ENCODE measurements at regions not wholly inside any gene's neighbourhood (a gene's known extent, or its start where the extent isn't known, plus 50 kb on each side); places are given as distances from the start of the nearest gene placed in this dataset.

- Histone ChIP-seq H3K36me3 (no peaks in the 10 kb centered on the region), H3K9me3 (no peaks in the 10 kb centered on the region), H3K27me3 (no peaks in the 10 kb centered on the region), H3K4me1 (no peaks in the 10 kb centered on the region), H3K4me3 (no peak overlapping the region), H3K27ac (no peak overlapping the region)
- TF ChIP-seq POLR2A (IDR thresholded peaks at IDR 0.05) (no peak), CTCF (IDR thresholded peaks at IDR 0.05 in 4 of 5, conservative IDR thresholded peaks at IDR 0.05 in 1 of 5) (no peak)
- in situ Hi-C loops (cut with MboI; ENCODE audit: low sequenced_read_pairs in 4 of 4) (no loop called here), intact Hi-C loops (cut with DNase I; ENCODE audit: low total_unique reads) (no loop called here)
- ATAC-seq: no peak
- no peak for DNase-seq
Observed at GRCh38 chr2:219939647-219940046, 312.2 kb downstream of the SLC4A3 start.

GRCh38 chr2:219944866-219945265, 317.4 kb downstream of the SLC4A3 start:
- H3K9me3 ChIP-seq: no peaks in the 10 kb centered on the region
- H3K36me3 ChIP-seq: no peaks in the 10 kb centered on the region
- H3K4me1 ChIP-seq: no peaks in the 10 kb centered on the region
- TF ChIP-seq CTCF (IDR thresholded peaks at IDR 0.05 in 4 of 5, conservative IDR thresholded peaks at IDR 0.05 in 1 of 5) (no peak), POLR2A (IDR thresholded peaks at IDR 0.05) (no peak)
- no peaks in the 10 kb centered on the region for H3K27me3 ChIP-seq
- DNase-seq (no peak), ATAC-seq (no peak)
- in situ Hi-C loops (cut with MboI; ENCODE audit: low sequenced_read_pairs in 4 of 4): no loop called here
- no peak overlapping the region for H3K27ac ChIP-seq
- no peak overlapping the region for H3K4me3 ChIP-seq
- intact Hi-C loops (cut with DNase I; ENCODE audit: low total_unique reads): no loop called here

DNA sequence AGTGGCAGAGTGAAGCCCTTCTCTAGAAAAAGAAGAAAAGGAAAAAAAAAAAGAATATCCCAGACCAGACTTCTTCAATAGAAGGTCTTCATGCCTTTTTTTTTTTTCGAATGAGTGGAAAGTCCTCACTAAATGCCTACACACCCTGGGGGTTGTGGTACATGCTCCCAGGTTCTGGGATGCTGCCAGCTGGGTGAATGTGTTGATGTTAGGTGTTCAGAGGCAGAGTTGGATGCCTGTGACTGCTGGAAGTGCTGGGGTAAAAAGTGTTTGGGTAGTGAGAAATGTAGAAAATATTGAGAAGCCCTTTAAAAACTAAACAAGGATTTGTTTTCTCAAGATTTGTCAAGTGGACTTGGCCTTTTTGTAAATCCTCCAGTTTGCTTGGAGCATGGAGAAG, 318.6 kb downstream of the SLC4A3 start:
- ATAC-seq: no peak
- no peak for DNase-seq
- no peaks in the 10 kb centered on the region for H3K9me3 ChIP-seq
- TF ChIP-seq CTCF (IDR thresholded peaks at IDR 0.05 in 4 of 5, conservative IDR thresholded peaks at IDR 0.05 in 1 of 5): no peak
- H3K27me3 ChIP-seq: no peaks in the 10 kb centered on the region
- intact Hi-C loops (cut with DNase I; ENCODE audit: low total_unique reads): no loop called here
- no peak overlapping the region for H3K27ac ChIP-seq
- in situ Hi-C loops (cut with MboI; ENCODE audit: low sequenced_read_pairs in 4 of 4): no loop called here
- no peaks in the 10 kb centered on the region for H3K36me3 ChIP-seq
- H3K4me3 ChIP-seq: no peak overlapping the region
- H3K4me1 ChIP-seq: no peaks in the 10 kb centered on the region

DNA sequence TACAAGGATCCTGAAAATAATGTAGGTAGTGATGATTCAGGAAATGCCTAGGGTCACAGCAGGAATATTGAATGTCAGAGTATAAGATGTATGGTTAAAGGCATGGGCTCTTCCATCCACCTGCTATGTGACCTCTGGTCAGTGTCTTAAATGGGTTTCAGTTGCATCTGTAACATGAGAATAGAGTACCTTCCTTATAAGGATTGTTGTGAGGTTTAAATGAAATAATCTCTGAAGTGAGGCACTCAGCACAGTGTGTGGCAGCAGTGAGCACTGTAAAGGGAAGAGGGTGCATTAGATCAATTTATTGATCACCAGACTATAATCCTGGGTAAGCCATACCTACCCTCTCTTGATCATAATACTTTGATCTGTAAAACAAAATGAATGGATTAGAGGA, 319.1 kb downstream of the SLC4A3 start:
- intact Hi-C loops (cut with DNase I; ENCODE audit: low total_unique reads): no loop called here
- ATAC-seq (no peak), DNase-seq (no peak)
- H3K9me3 ChIP-seq: no peaks in the 10 kb centered on the region
- H3K36me3 ChIP-seq: no peaks in the 10 kb centered on the region
- TF ChIP-seq POLR2A (IDR thresholded peaks at IDR 0.05): no peak
- no peak for TF ChIP-seq CTCF (IDR thresholded peaks at IDR 0.05 in 4 of 5, conservative IDR thresholded peaks at IDR 0.05 in 1 of 5)
- H3K4me3 ChIP-seq: no peak overlapping the region
- in situ Hi-C loops (cut with MboI; ENCODE audit: low sequenced_read_pairs in 4 of 4): no loop called here
- H3K27me3 ChIP-seq: no peaks in the 10 kb centered on the region
- H3K4me1 ChIP-seq: no peaks in the 10 kb centered on the region
- no peak overlapping the region for H3K27ac ChIP-seq

- H3K36me3 ChIP-seq: no peaks in the 10 kb centered on the region
- intact Hi-C loops (cut with DNase I; ENCODE audit: low total_unique reads): no loop called here
- no peaks in the 10 kb centered on the region for H3K27me3 ChIP-seq
- H3K27ac ChIP-seq: no peak overlapping the region
- no peaks in the 10 kb centered on the region for H3K9me3 ChIP-seq
- ATAC-seq: no peak
- H3K4me1 ChIP-seq: no peaks in the 10 kb centered on the region
- no peak overlapping the region for H3K4me3 ChIP-seq
- in situ Hi-C loops (cut with MboI; ENCODE audit: low sequenced_read_pairs in 4 of 4): no loop called here
- no peak for TF ChIP-seq POLR2A (IDR thresholded peaks at IDR 0.05)
- no peak for TF ChIP-seq CTCF (IDR thresholded peaks at IDR 0.05 in 4 of 5, conservative IDR thresholded peaks at IDR 0.05 in 1 of 5)
- no peak for DNase-seq
Observed at GRCh38 chr2:219947575-219947974, 320.1 kb downstream of the SLC4A3 start.

All from gastrocnemius medialis (tissue), 4 donors.